Lower leg skin (tissue), 3 donors: ENCODE measurements at regions not wholly inside any gene's neighbourhood (a gene's known extent, or its start where the extent isn't known, plus 50 kb on each side); places are given as distances from the start of the nearest gene placed in this dataset.

Source experiments
- POLR2A ChIP-seq, 2 donors: fragments of 450-650 bp; IDR thresholded peaks; one replicate each; pipeline ENCODE4 v1.6.1; 2016 to 2017; ENCODE audit warnings: antibody characterized with exemption in 2 of 2, mild to moderate bottlenecking in 1 of 2, moderate library complexity in 1 of 2
- TF ChIP-seq, protein P1 (sequence below), 3 donors: fragments of 450-650 bp; IDR thresholded peaks; one replicate each; pipeline ENCODE4 v1.5.1; 2016; ENCODE audit warnings: antibody characterized with exemption in 3 of 3, mild to moderate bottlenecking in 3 of 3, moderate library complexity in 2 of 3

DNA sequence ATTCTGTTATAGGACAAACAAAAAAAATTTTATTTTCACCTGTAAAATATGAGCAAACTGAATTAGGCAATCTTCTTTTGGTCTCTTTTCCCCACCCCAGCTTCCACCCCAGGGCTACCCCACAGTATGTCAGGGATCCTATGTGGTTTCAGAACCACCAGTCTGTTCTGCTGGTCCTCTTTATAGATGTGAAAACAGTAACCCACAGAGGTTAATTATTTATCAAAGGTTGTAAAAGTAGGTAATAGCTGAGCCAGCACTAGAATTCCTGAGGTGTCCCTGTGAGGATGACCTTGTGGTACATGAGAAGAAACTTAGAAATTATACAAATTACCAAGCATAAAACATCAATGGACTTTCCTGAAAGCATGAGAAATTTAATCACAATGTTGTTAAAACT is 428.7 kb downstream of the CNTNAP4 start:
- TF ChIP-seq, protein P1, sequence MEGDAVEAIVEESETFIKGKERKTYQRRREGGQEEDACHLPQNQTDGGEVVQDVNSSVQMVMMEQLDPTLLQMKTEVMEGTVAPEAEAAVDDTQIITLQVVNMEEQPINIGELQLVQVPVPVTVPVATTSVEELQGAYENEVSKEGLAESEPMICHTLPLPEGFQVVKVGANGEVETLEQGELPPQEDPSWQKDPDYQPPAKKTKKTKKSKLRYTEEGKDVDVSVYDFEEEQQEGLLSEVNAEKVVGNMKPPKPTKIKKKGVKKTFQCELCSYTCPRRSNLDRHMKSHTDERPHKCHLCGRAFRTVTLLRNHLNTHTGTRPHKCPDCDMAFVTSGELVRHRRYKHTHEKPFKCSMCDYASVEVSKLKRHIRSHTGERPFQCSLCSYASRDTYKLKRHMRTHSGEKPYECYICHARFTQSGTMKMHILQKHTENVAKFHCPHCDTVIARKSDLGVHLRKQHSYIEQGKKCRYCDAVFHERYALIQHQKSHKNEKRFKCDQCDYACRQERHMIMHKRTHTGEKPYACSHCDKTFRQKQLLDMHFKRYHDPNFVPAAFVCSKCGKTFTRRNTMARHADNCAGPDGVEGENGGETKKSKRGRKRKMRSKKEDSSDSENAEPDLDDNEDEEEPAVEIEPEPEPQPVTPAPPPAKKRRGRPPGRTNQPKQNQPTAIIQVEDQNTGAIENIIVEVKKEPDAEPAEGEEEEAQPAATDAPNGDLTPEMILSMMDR (IDR thresholded peaks at IDR 0.05), result no peak
- no peak for TF ChIP-seq POLR2A (IDR thresholded peaks at IDR 0.05)
